Effector memory CD8-positive, alpha-beta T cell (primary cell): ENCODE measurements at regions not wholly inside any gene's neighbourhood (a gene's known extent, or its start where the extent isn't known, plus 50 kb on each side); places are given as distances from the start of the nearest gene placed in this dataset.
"Not testable (repeated sequence)": the region's sequence is repeated elsewhere in the genome, so short reads cannot be mapped to it uniquely, and the experiment has no call there.

Experiments
- ATAC-seq: fragments of 150-1000 bp; cut with Tn5 transposase; replicated peaks from 2 replicates; pipeline ENCODE4 v1.10.0; 2021; ENCODE audit warnings: mild to moderate bottlenecking, moderate library complexity
- DNase-seq, 3 experiments: peaks; one replicate each; pipeline ENCODE4 v3.0.0; 2021
- H3K27ac Mint-ChIP-seq, 2 donors: one replicate each; pipeline ENCODE4 v1.8.0; 2022; ENCODE audit warnings: mild to moderate bottlenecking in 2 of 2, mixed read lengths in 2 of 2, moderate library complexity in 2 of 2
- H3K27me3 Mint-ChIP-seq, 2 donors: one replicate each; pipeline ENCODE4 v1.8.0; 2022; ENCODE audit warnings: mixed read lengths in 2 of 2
- H3K36me3 Mint-ChIP-seq: one replicate; pipeline ENCODE4 v1.8.0; 2022; ENCODE audit warnings: mild to moderate bottlenecking, moderate library complexity, mixed read lengths; ENCODE audit not compliant: insufficient read depth
- H3K4me1 Mint-ChIP-seq, 2 donors: one replicate each; pipeline ENCODE4 v1.8.0; 2022; ENCODE audit warnings: low read depth in 2 of 2, mixed read lengths in 2 of 2
- H3K4me3 Mint-ChIP-seq, 2 donors: one replicate each; pipeline ENCODE4 v1.8.0; 2022; ENCODE audit warnings: mild to moderate bottlenecking in 2 of 2, mixed read lengths in 2 of 2, moderate library complexity in 2 of 2
- H3K9me3 Mint-ChIP-seq, 2 donors: one replicate each; pipeline ENCODE4 v1.8.0; 2022; ENCODE audit warnings: mixed read lengths in 2 of 2

DNA sequence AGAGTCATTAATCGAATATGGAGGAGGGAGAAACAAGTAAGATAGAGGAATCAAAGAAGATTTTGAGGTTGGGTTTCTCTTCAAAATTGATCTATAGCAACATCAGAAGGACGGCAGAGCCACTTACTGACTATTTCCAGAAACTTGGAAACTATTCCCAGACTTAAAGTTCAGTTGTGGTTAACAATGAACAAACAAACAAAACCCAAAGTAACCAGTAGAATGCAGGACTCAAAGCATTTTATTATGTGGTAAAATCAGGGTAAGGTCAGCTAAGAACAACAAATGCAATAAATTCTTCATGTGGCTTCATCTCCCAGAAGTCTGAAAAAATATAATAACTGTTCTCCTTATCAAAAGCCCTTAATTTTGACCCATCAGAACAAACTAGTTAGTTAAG, 54.9 kb upstream of the OSMR start:
- H3K4me1 Mint-ChIP-seq = no peaks in the 10 kb centered on the region
- H3K9me3 Mint-ChIP-seq = peaks cover 0 to 3% of the 10 kb centered on the region in 2 donors
- no peaks in the 10 kb centered on the region for H3K36me3 Mint-ChIP-seq
- peaks cover 33 to 47% of the 10 kb centered on the region in 2 donors for H3K27me3 Mint-ChIP-seq
- DNase-seq (no peak), ATAC-seq (no peak)
- no peak overlapping the region for H3K27ac Mint-ChIP-seq
- no peak overlapping the region for H3K4me3 Mint-ChIP-seq

DNA sequence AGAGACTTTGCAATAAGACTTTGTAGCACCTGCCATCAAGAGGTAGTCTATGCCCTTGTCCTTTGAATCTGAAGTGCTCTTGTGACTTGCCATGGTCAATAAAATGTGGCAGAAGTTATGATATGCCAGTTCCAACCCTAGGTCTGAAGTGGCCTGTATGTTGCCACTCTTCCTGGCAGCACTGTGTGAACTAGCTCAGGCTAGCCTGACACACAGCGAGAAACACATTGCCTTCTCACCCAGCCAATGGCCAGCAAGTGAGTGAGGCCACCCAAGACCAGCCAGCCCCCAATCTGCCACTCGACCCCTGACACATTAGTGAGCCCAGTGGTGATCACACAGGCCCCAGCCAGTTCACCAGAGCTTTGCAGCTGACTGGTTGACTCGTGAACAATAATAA, 52.7 kb upstream of the OSMR start:
- H3K27me3 Mint-ChIP-seq = peaks cover 30 to 47% of the 10 kb centered on the region in 2 donors
- H3K4me1 Mint-ChIP-seq = no peaks in the 10 kb centered on the region
- no peak overlapping the region for H3K27ac Mint-ChIP-seq
- H3K9me3 Mint-ChIP-seq = no peaks in the 10 kb centered on the region
- H3K4me3 Mint-ChIP-seq = no peak overlapping the region
- H3K36me3 Mint-ChIP-seq = no peaks in the 10 kb centered on the region
- DNase-seq (no peak), ATAC-seq (no peak)

DNA sequence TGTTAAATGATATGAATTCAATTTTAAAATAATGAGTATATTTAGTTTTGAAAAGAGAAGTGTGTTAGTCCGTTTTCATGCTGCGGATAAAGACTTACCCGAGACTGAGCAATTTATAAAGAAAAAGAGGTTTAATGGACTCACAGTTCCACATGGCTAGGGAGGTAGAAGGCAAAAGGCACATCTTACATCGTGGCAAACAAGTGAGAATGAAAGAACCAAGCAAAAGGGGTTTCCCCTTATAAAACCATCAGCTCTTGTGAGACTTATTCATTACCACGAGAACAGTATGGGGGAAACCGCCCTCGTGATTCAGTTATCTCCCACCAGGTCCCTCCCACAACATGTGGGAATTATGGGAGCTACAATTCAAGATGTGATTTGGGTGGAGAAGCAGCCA, 51.8 kb upstream of the OSMR start:
- not testable (repeated sequence) for H3K27ac Mint-ChIP-seq, H3K36me3 Mint-ChIP-seq, H3K4me3 Mint-ChIP-seq, ATAC-seq, H3K9me3 Mint-ChIP-seq, DNase-seq, H3K4me1 Mint-ChIP-seq
- peaks cover 30 to 47% of the 10 kb centered on the region in 2 donors for H3K27me3 Mint-ChIP-seq

DNA sequence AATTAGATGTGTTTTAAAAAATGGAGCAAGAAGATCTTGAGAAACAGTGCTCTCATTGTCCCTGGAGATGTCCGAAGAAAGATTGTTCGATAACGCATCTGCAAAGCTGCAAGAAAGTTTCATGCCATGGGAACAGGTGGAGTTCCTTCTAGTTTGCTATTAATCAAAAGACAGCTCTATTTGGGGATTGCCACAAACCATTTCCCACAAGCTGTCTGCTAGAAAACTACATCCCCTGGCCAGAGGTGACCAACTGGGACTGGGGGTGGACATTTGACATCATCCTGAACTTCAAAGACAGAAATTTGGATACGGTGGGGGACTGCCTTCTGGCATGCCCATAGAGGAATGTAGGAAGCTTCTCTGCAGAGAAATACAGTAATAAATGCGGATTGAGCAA, 50.8 kb upstream of the OSMR start:
- Mint-ChIP-seq H3K4me1 (no peaks in the 10 kb centered on the region), H3K36me3 (no peaks in the 10 kb centered on the region), H3K27me3 (peaks cover 29 to 48% of the 10 kb centered on the region in 2 donors), H3K27ac (no peak overlapping the region), H3K9me3 (no peaks in the 10 kb centered on the region), H3K4me3 (no peak overlapping the region)
- DNase-seq (no peak), ATAC-seq (no peak)

DNA sequence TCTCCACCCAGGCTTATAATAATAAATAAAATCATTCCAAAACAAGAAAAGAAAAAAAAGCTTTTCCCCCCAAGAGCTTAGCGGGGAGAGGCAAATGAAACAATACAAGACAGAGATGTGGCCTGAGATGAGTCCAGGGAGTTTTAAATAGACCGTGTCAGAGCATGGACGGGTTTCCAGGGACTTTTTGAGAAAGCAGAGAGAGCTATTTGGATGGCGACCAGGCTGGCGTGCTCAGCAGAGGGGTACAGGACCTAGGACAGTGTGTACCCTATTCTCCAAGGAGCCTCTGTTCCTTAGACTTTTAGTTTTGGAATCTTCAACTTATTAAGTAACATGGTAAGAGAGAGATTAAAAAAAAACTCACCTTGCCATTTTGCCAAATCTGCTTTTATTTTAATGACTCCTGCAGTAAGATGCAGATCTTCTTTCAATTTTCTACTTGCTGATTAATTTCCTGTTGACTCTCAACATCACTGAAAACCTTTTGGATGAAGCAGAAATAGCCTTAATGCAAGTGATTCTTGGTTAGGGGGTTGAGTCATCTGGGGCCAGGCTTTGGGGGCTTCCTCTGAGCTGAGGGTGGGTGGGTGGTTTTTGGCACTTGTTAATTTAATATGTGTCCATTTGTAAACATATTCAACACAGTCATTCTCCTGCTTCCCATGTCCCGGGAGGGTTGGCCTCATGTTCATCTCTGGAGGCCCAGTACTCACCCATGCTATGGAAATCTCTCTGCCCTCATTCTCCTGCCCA, 49.6 kb upstream of the OSMR start:
- H3K36me3 Mint-ChIP-seq = no peaks in the 10 kb centered on the region
- H3K4me1 Mint-ChIP-seq = no peaks in the 10 kb centered on the region
- H3K27ac Mint-ChIP-seq = no peak overlapping the region
- no peak for ATAC-seq
- no peak for DNase-seq
- no peak overlapping the region for H3K4me3 Mint-ChIP-seq
- no peaks in the 10 kb centered on the region for H3K9me3 Mint-ChIP-seq
- H3K27me3 Mint-ChIP-seq = peaks cover 25 to 46% of the 10 kb centered on the region in 2 donors
